HS-27A (cell line): ENCODE measurements at regions not wholly inside any gene's neighbourhood (a gene's known extent, or its start where the extent isn't known, plus 50 kb on each side); places are given as distances from the start of the nearest gene placed in this dataset.

Source experiments
- DNase-seq: peaks from one replicate; pipeline ENCODE4 v3.0.0-alpha.2; 2012; ENCODE audit warnings: low read depth, missing footprints

DNA sequence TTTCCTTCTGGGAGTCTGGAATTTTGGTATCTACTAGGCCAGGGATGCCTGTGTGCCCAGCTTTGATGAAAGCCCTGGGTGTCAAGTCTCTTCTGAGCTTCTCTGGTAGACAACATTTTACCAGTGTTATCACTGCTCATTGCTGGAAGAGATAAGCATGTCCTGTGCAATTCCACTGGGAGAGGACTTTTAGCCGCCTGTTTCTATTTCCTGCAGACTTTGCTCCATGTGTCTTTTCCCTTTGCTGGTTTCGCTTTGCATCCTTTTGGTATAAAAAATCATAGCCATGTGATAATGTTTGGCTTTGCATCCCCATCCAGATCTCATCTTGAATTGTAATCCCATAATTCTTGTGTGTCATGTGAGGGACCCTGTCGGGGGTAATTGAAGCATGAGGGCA is 163.2 kb downstream of the SLC28A3 start:
- no peak for DNase-seq

DNA sequence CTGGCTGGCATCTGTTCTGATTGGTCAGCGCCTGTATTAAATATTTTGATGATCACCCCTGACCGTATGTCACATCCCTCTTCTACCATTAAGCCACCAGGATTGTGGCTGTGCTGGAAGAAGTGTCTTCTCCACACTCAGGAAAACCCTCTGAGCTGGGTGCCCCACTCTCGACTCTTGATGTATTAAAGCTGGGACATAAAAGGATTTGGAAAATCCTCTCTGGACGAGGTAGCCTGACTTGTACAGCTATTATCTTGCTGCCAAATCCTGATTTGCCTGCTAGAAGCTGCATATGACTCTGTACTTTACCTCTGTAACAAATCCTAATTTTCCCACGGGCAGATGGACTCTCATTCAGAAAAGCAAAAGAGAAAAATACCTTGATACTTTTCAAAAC is 161.0 kb downstream of the SLC28A3 start:
- no peak for DNase-seq

DNA sequence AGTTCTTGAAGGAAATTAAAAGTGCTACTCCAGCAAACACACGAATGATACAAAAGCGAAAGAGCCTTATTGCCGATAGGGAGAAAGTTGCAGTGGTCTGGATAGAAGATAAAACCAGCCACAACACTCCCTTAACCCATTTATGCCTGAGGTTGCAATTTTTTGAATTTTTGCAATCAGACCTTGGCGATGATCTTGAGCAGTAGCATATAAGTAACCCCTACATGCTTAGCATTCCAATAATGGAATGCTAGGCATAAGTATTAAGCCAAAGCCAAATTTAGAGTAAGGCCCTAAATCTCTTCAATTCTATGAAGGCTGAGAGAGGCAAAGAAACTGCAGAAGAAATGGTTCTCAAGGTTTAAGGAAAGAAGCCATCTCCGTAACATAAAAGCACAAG is 153.5 kb downstream of the SLC28A3 start:
- no peak for DNase-seq

DNA sequence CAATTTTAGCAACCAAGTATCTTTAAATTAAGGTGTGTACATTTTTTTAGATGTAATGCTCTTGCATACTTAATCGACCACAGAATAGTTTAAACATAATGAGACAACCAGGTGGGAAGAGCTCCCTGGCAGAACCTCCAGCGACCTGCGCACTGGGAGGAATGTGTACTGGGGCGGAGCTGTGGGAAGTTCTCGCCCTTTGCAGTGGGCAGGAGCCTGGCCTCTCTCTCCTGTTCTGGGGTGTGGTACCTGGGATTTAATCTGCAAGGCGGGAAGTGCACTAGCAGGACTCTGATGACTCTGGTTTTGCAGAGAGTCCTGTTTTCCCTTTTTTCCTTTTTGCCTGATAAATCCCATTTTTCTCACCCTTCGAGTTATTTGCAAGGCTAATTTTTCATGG is 150.7 kb downstream of the SLC28A3 start:
- no peak for DNase-seq

DNA sequence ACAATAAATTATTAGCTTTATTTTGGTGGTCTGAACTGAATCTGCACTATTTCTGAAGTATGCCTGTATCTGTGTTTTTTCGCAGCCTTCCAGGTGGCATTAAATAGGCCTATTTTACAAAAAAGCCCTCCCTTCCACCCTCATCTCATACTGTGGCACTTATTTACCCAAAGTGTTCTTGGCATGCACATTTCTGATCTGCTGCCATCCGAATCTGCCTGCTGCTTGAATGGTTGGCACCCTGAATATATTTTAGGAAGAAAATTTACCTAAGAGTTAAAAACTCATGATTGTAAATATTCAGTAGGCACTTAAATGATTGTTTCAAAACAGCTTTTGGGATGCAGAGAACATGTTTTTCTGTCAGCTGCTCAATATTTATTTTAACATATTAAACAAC is 150.1 kb downstream of the SLC28A3 start:
- DNase-seq = no peak

DNA sequence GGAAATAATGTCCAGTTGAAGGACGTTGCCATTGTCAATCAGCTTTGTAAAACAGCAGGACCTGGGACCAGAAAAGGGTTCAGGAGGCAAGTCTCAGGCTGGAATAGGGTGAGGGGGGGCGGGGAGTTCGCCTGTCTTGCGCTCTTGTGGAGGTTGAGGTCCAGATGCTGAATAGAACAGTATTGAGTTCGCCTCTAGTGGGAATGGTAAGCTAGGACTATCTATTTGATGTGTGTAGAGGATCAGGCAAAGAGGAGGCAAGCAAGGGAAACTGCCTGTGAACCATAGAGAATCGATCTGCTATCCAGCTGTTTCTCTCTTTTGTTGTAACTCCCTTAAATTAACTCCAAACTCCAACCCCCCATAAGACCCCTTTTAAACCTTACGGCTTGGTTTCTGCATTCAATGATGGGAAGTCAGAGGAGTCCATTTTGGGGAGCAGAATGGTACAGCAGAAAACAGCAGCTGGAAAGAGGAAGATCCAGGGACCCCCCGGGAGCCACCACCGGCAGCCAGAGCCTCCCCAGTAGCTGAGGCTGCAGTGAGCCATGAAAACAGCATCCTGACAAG is 133.7 kb downstream of the SLC28A3 start:
- no peak for DNase-seq

DNA sequence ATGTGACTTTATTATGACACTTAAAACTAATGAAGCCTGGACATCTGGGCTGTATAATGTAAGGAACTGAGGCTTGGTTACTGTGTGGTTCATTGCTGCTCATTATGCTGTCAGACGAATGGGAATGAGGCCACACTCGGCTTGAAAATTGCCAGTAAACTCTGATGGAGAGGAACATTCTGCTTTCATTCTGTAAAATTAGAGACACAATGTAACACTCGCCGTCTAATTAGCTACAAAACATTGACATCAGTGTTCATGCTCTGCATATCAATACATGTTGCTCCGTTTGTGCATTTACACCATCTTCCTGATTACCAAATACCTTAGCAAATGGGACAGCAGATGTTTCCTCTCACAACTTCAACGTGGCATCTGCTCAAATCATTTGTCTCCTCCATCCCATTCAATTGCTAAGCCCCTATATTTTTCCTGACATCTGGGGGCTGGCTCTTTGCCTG is 133.0 kb downstream of the SLC28A3 start:
- DNase-seq = no peak

DNA sequence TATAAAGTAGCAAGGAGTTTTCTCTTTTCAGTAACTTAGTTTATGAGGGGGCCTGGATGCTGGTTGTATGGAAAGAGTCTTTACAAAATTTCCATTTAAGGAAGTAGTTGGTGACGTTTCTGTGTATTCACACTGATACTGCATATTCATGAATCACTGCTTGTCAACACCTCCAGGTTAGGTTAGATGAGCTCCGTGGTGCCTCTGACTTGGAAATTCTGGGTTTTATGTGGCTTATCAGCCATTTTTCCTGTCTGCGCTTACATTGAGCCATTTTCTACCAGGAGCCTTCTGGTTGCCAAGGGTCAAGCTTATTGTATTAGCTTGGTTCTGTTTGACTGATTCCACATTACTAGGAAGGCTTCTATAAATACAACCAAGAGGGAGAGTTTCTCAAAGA is 128.3 kb downstream of the SLC28A3 start:
- no peak for DNase-seq

DNA sequence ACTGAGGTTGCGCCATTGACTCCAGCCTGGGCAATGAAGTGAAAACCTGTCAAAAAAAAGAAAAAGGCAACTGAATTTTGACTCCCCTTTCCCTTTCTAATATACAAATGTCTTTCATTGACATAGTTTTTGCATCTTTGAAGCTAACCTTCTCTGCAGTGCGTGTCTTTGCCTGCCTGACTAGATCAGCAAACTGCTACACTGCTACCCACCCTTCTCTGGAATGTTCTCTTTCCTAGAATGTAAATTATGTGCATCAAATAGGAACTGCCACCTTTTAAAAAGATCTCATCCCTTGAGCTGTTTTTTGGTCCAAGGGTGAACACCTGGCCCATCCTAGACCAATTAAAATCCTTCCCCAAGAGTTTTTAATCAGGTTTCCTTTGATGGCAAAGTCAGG is 127.6 kb downstream of the SLC28A3 start:
- DNase-seq = no peak

DNA sequence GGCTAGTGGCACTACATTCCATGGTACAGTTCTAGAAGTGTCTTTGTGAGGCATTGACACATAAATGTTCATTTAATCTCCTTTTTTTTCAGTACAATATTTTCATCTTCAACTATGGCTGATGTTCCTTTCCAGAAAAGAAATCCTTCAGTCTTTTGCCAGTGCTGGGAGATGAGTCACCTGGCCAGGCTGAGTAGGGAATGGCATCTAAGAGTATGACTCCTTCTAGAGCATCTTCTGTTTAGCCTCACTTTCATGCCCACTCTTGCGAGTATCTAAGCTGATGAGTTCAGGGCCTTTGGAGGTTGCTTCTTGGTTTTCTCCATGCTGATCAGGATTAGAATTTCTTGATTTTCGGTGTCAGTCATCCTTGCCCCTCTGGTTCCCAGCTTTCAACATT is 124.4 kb downstream of the SLC28A3 start:
- DNase-seq = no peak

DNA sequence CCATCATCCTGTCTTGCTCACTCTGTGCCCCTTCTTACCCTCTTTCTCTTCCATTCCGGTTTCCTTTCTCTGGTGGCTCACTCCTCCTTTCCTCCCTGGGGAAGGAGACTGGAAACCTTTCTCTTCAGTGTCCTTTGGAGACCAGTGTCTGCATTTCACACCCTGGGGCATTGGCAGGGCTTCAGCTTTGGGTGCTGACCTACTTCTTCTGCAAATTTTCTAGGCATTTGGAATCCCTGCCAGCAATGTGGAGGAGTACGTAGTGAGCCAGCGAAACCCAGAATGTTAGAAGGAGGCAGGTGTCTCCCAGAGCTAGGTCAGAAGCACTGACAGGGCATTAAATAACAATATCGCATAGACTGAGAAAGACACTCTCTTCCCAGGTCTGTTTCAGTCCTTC is 122.2 kb downstream of the SLC28A3 start:
- DNase-seq = no peak

DNA sequence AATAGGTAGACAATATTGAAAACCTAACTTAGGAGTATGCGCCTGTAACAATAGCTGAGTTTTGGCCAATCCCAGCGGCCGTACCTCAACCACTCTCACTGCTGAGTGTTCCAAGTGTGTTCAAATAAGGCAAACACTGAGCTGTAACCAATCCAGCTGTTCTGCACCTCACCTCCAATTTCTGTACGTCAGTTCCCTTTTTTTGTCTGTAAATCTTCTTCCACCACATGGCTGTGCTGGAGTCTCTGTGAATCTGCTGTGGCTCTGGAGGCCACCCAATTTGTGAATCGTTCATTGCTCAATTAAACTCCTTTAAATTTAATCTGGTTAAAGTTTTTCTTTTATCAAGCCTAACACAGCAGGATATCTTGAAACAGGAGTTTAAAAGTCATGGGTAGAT is 116.3 kb downstream of the SLC28A3 start:
- DNase-seq = no peak
